PFSK-1 (cell line): ENCODE measurements at regions not wholly inside any gene's neighbourhood (a gene's known extent, or its start where the extent isn't known, plus 50 kb on each side); places are given as distances from the start of the nearest gene placed in this dataset.

Source experiments
- POLR2AphosphoS5 ChIP-seq: IDR thresholded peaks from 2 replicates; pipeline ENCODE4 v1.6.1; 2012; ENCODE audit warnings: low read depth, mild to moderate bottlenecking, control low read depth, low read length, moderate library complexity
- REST ChIP-seq, 2 experiments: IDR thresholded peaks; 2 replicates each; pipeline versions ENCODE4 v1.6.1 to v1.8.0; 2011 to 2012; ENCODE audit warnings: low read depth in 2 of 2, low read length in 2 of 2, control low read depth in 1 of 2, inconsistent platforms in 1 of 2, mild to moderate bottlenecking in 1 of 2, moderate library complexity in 1 of 2; ENCODE audit not compliant: insufficient read depth in 1 of 2

DNA sequence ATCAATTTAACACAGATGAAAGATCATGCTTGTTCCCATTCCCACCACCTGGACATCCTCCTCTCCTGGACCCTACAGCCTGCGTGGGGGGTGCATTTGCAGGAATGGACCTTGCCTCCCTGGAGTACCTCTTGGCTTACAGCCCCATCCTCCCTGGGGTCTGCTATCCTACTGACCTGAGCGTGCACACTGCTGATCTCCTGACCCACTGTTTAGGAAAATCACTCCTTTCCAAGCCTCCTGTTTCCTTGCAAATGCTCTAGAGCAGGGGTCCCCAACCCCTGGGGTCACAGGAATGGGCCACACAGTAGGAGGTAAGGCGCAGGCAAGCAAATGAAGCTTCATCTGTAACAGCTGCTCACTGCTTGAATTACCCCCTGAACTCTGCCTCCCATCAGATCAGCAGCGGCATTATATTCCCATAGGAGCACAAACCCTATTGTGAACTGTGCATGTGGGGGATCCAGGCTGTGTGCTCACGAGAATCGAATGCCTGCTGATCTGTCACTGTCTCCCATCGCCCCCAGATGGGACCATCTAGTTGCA is 88.2 kb upstream of the SEPTIN5 start:
- TF ChIP-seq REST (IDR thresholded peaks at IDR 0.05; ENCODE audit: insufficient read depth in 1 of 2, low read depth in 2 of 2, low read length in 2 of 2) = no peak
- no peak for TF ChIP-seq POLR2AphosphoS5
